Neuron (in vitro differentiated cells): ENCODE measurements at regions not wholly inside any gene's neighbourhood (a gene's known extent, or its start where the extent isn't known, plus 50 kb on each side); places are given as distances from the start of the nearest gene placed in this dataset.

ENCODE experiments used
- H2AFZ ChIP-seq: one replicate; pipeline ENCODE4 v1.6.1; 2013; ENCODE audit warnings: low read depth, mild to moderate bottlenecking, inconsistent platforms, low read length, moderate library complexity
- H3K27me3 ChIP-seq: one replicate; pipeline ENCODE4 v1.6.1; 2013; ENCODE audit warnings: low read length; ENCODE audit not compliant: insufficient read depth
- H3K36me3 ChIP-seq: one replicate; pipeline ENCODE4 v1.6.1; 2013; ENCODE audit warnings: low read length; ENCODE audit not compliant: insufficient read depth
- H3K4me1 ChIP-seq: one replicate; pipeline ENCODE4 v1.6.1; 2013; ENCODE audit warnings: low read length; ENCODE audit not compliant: insufficient read depth
- H3K4me3 ChIP-seq: 2 replicates; pipeline ENCODE4 v1.5.1; 2013; ENCODE audit warnings: mild to moderate bottlenecking, low read length, moderate library complexity
- H3K9me3 ChIP-seq: one replicate; pipeline ENCODE4 v1.6.1; 2013; ENCODE audit warnings: low read length

GRCh38 chr2:156054983-156055382 lies 277.5 kb downstream of the NR4A2 start:
- Histone ChIP-seq H3K27me3 (no peaks in the 10 kb centered on the region), H2AFZ (no peak overlapping the region), H3K4me1 (no peaks in the 10 kb centered on the region), H3K36me3 (no peaks in the 10 kb centered on the region), H3K4me3 (no peak overlapping the region), H3K9me3 (no peaks in the 10 kb centered on the region)

- Histone ChIP-seq H3K4me3 (no peak overlapping the region), H3K9me3 (no peaks in the 10 kb centered on the region), H3K27me3 (no peaks in the 10 kb centered on the region), H3K36me3 (no peaks in the 10 kb centered on the region), H2AFZ (no peak overlapping the region), H3K4me1 (no peaks in the 10 kb centered on the region)
These were observed 285.6 kb downstream of the NR4A2 start for GRCh38 chr2:156046900-156047299.

GRCh38 chr2:156042895-156043294 lies 289.6 kb downstream of the NR4A2 start:
- Histone ChIP-seq H3K9me3 (no peaks in the 10 kb centered on the region), H3K4me3 (no peak overlapping the region), H3K27me3 (no peaks in the 10 kb centered on the region), H3K4me1 (no peaks in the 10 kb centered on the region), H3K36me3 (no peaks in the 10 kb centered on the region), H2AFZ (no peak overlapping the region)

- Histone ChIP-seq H2AFZ (no peak overlapping the region), H3K36me3 (no peaks in the 10 kb centered on the region), H3K9me3 (no peaks in the 10 kb centered on the region), H3K4me3 (no peak overlapping the region), H3K4me1 (no peaks in the 10 kb centered on the region), H3K27me3 (no peaks in the 10 kb centered on the region)
These were observed 294.5 kb downstream of the NR4A2 start for GRCh38 chr2:156038021-156038420.

- H3K36me3 ChIP-seq, result no peaks in the 10 kb centered on the region
- H2AFZ ChIP-seq, result no peak overlapping the region
- no peaks in the 10 kb centered on the region for H3K9me3 ChIP-seq
- no peak overlapping the region for H3K4me3 ChIP-seq
- no peaks in the 10 kb centered on the region for H3K4me1 ChIP-seq
- H3K27me3 ChIP-seq, result no peaks in the 10 kb centered on the region
These were observed 295.0 kb downstream of the NR4A2 start for GRCh38 chr2:156037482-156037881.

- H3K27me3 ChIP-seq, result no peaks in the 10 kb centered on the region
- no peaks in the 10 kb centered on the region for H3K9me3 ChIP-seq
- H3K36me3 ChIP-seq, result no peaks in the 10 kb centered on the region
- no peaks in the 10 kb centered on the region for H3K4me1 ChIP-seq
- no peak overlapping the region for H3K4me3 ChIP-seq
- H2AFZ ChIP-seq, result no peak overlapping the region
These were observed 301.4 kb downstream of the NR4A2 start for GRCh38 chr2:156031121-156031520.

GRCh38 chr2:156023229-156023869 lies 309.2 kb downstream of the NR4A2 start:
- H2AFZ ChIP-seq, result no peak overlapping the region
- H3K4me3 ChIP-seq, result no peak overlapping the region
- H3K4me1 ChIP-seq, result no peaks in the 10 kb centered on the region
- no peaks in the 10 kb centered on the region for H3K9me3 ChIP-seq
- no peaks in the 10 kb centered on the region for H3K36me3 ChIP-seq
- no peaks in the 10 kb centered on the region for H3K27me3 ChIP-seq

- Histone ChIP-seq H2AFZ (no peak overlapping the region), H3K36me3 (no peaks in the 10 kb centered on the region), H3K4me3 (no peak overlapping the region), H3K4me1 (no peaks in the 10 kb centered on the region), H3K9me3 (no peaks in the 10 kb centered on the region), H3K27me3 (no peaks in the 10 kb centered on the region)
These were observed 311.1 kb downstream of the NR4A2 start for GRCh38 chr2:156021146-156022040.

GRCh38 chr2:156019341-156019740 lies 313.2 kb downstream of the NR4A2 start:
- Histone ChIP-seq H3K9me3 (no peaks in the 10 kb centered on the region), H3K27me3 (no peaks in the 10 kb centered on the region), H3K4me1 (no peaks in the 10 kb centered on the region), H3K4me3 (no peak overlapping the region), H2AFZ (no peak overlapping the region), H3K36me3 (no peaks in the 10 kb centered on the region)

GRCh38 chr2:156017341-156017885 lies 315.1 kb downstream of the NR4A2 start:
- Histone ChIP-seq H3K4me1 (no peaks in the 10 kb centered on the region), H3K4me3 (no peak overlapping the region), H3K27me3 (no peaks in the 10 kb centered on the region), H2AFZ (no peak overlapping the region), H3K36me3 (no peaks in the 10 kb centered on the region), H3K9me3 (no peaks in the 10 kb centered on the region)

- Histone ChIP-seq H3K27me3 (no peaks in the 10 kb centered on the region), H3K9me3 (no peaks in the 10 kb centered on the region), H2AFZ (no peak overlapping the region), H3K4me1 (no peaks in the 10 kb centered on the region), H3K4me3 (no peak overlapping the region), H3K36me3 (no peaks in the 10 kb centered on the region)
These were observed 323.2 kb downstream of the NR4A2 start for GRCh38 chr2:156009293-156009692.

- no peaks in the 10 kb centered on the region for H3K36me3 ChIP-seq
- no peaks in the 10 kb centered on the region for H3K4me1 ChIP-seq
- no peak overlapping the region for H3K4me3 ChIP-seq
- no peaks in the 10 kb centered on the region for H3K27me3 ChIP-seq
- no peak overlapping the region for H2AFZ ChIP-seq
- H3K9me3 ChIP-seq, result no peaks in the 10 kb centered on the region
These were observed 325.6 kb downstream of the NR4A2 start for GRCh38 chr2:156006721-156007618.
